ENCODE measurements at regions not wholly inside any gene's neighbourhood (a gene's known extent, or its start where the extent isn't known, plus 50 kb on each side); places are given as distances from the start of the nearest gene placed in this dataset.

- no peak for TF ChIP-seq CTCF (IDR thresholded peaks at IDR 0.05)
- TF ChIP-seq POLR2AphosphoS5 (IDR thresholded peaks at IDR 0.05), result no peak
- no peak for TF ChIP-seq EP300 (IDR thresholded peaks at IDR 0.05)
- no peak for TF ChIP-seq POLR2A (IDR thresholded peaks at IDR 0.05)
These were observed 1420.5 kb downstream of the CDH12 start for GRCh38 chr5:21432646-21433045.
